ENCODE measurements at regions not wholly inside any gene's neighbourhood (a gene's known extent, or its start where the extent isn't known, plus 50 kb on each side); places are given as distances from the start of the nearest gene placed in this dataset.

DNA sequence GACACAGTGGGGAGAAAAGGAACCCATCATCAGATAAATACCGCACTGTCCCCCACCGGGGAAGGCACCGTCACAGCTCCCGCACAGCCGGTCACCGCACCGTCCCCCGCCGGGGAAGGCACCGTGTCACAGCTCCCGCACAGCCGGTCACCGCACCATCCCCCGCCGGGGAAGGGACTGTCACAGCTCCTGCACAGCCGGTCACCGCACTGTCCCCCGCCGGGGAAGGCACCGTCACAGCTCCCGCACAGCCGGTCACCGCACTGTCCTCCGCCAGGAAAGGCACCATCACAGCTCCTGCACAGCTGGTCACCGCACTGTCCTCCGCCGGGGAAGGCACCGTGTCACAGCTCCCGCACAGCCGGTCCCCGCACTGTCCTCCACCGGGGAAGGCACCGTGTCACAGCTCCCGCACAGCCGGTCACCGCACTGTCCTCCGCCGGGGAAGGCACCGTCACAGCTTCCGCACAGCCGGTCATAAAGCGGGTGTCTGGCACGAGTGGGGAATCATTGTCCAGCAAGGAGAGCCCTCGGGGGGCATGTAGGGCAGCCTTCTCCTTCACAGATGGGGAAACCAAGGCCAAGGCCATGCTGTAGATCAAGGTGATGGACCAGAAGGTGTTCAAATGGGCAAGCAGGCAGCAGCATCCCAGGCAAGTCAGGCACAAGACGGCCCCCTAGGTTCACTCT is 280.1 kb downstream of the NPHP4 start:
- DNase-seq: no peak

DNA sequence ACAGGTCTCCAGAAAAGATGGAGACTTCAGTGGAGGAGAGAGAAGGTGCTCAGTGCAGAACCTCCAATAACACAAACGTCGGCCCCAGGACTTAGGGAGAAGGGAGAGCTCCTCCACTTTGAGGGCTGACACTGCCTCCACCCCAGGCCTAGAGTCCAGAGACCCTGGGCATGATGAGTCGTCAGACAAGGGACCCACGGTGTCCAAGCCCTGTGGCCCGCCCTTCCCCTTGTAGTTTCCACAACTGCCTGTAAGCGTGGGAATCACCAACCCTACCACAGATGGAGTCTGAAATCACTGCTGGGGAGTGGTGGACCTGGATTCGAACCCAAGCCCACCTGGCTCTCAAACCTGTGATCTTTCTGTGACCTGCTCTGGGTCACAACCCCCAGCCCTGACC is 281.1 kb downstream of the NPHP4 start:
- DNase-seq: no peak

DNA sequence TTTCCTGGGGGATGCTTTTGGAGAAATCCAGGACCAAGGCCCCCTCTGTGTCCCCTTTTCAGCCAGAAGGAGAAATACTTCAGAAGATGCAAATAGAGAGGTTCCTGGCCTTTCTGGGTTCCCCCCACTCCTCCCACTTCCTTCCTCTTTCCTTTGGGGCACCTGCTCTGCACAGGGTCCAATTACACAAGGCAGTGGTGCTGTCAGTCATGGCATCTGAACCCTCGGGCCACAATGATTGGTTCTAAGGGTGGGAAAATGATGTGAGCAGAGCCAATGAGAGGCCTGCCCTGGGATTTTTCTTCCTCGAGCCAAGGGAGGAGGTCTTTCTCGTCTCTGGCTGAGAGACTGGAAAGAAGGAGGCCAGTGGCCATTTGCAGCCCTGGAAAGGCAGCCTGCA is 282.2 kb downstream of the NPHP4 start:
- no peak for DNase-seq

DNA sequence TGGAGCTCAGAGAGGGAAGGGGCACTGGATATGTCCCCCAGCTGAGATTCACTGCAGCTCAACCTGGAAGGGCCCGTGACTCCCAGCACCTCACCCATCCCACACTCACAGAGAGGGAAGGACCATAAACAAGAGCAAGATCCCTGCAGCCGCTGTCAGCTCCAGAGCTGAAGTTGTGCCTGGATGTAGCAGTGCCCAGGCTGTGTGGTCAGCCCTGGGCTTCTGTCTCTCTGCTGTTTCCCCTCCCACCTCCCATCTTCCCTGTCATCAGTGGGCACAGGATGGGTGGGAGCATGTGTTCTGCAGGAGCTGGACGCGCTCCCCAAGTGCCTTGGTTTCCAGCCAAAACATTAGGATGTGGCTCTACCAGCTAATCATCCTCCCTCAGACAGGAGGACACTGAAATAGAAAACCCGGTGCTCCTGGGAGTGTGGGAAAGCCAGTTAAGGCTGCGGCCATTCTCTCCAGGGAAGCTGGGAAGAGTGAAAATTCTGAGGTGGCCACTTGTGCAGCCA is 282.7 kb downstream of the NPHP4 start:
- no peak for DNase-seq

DNA sequence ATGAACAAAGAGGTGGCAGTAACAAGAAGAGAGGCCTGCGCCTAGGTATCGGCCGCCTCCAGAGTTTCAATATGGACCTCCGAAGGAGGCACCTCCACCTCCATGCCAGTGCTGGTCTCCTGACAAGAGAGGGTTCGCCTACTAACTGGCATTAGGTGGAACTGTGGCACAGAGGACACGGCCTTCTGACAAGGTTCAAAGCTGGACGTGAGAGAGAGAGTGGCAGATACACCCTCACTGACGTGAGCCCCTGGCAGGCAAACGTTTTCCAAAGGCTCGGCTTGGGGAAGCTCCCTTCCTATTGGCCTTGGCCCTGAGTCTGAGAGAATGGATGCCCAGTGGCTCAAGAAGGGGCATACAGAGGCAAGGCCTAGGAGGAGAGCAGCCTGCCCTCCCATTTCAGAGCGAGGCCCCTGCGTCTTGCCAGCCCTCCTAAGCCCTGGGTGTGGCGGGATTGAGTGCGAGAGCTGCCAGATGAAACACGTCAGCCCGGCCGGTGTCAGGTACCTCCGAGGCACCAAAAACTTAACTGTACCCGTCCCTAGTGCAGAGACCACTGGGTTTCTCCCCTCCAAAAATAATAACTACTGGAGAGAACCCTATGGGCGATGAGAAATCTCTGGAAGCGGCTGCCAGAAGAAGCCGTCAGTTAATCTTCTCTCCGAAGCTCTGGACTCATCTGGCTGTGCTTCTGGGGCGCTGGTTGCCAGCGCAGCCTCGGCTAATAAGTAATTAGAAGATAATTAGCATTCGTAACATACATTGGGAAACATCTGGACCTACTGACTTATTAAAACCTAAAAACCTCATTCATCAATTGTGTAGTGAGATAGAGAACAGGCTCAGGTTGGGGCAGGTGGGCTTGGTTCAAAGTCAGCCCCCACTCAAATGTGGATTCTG is 283.6 kb downstream of the NPHP4 start:
- no peak for DNase-seq

DNA sequence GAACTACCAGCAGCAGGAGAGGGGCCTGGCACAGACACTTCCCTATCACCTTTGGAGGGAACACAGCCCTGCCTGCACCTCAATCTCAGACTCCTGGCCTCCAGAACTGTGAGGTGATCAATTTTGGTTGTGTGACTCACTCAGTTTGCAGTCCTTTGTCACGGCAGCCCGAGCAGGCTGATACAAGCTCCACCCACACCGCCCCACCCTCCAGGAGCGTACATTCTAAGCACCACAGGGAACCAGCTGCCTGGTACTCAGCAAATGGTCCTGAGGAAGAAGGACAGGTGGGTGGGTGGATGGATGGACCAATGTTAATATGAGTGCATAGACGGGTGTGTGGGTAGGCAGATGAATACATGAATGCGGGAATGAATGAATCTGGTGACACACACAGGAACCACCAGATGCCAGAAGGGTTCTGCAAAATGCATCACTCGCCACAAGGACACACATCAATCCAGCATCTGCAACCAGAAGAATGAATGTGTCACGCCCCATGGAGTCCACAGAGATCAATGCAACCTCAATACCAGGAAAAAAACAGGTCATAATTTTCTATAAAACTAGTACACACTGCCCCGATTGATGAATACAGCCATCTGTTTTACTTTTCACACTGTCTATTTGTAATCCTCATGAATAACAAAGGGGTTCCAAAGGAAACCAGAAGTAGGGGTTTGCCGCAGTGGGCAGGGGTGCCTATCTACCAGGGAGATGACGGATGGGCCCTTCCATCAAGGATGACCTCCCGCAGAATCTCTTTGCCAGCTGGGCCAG is 284.5 kb downstream of the NPHP4 start:
- no peak for DNase-seq

DNA sequence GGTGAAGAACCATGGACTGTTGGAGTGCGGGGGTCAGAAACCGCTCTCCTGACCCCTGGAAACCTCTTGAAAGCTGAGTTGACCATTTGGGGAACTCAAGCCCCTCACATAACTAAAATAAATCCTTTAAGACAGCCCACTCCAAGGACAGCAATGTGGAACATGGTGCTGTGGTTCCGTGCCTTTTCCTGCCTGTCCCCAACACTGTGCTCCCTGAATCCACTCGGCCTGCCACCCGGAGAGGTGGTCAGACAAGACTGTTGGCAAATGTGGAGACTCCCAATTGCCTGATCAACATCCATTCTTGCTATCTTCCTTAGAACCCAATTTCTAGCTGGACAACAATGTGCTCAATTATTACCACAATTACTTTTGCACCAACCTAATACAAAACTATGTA is 286.0 kb downstream of the NPHP4 start:
- DNase-seq: no peak

DNA sequence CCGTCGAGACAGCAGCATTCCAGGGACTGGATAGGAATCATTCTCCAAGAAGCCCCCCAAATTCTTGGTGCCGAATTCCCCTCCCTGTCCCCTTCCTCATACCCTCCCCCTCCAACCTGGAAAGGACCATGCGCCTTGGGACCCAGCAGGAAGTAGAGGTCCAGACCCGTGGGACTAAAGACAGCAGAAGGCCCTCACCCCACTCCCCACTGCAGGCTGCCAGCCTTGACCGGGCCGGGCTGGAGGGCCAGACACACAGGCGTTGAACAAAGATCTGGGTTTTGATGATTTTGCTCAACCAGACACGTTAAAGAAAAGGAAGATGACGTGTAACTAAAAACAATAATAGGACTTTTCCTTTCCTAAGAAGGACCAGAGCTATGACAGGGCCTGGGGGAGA is 286.5 kb downstream of the NPHP4 start:
- DNase-seq: no peak

DNA sequence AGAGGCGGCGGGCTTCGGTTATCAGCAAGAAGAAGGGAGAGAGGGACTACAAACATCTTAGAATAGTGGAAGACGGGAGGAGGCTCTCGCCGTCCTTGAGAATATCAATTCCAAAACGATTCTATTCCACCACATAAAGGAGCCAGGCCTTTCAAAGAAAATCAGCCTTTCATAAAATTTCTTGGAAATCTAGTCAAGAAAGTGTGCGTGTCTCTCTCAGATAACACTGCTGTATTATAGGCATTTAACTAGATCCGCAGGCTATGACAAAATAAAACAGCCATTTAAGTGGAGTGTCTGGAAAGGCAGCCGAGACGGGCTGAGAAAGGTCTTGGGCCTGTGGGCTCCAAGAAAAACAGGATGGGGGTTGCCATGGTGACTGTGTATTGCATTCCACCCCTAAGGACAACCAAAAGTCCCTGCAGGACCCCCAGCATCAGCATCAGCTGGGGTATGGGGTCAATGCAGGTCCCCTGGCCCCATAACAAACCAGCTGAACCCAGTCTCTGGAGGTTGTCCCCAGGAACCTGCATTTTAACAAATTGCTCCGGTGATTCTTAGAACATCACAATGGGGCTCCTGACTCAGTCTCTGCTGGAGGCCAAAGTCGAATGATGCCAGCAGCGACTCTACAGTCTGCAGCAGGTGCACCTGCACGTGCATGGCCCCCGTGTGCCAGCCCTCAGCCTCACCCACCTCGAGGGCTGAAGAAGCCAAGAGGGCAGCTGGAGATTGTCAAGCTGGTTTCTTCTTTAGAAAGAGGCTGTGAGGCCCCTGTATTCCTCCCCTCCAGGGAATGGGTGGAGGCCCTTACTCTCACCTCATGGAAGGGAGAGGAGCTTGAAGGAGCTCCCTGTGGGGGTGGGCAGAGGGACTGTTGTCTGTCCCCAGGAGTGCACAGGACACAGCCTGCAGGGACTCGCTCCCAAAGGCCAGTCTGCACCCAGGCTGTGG is 287.4 kb downstream of the NPHP4 start:
- no peak for DNase-seq

DNA sequence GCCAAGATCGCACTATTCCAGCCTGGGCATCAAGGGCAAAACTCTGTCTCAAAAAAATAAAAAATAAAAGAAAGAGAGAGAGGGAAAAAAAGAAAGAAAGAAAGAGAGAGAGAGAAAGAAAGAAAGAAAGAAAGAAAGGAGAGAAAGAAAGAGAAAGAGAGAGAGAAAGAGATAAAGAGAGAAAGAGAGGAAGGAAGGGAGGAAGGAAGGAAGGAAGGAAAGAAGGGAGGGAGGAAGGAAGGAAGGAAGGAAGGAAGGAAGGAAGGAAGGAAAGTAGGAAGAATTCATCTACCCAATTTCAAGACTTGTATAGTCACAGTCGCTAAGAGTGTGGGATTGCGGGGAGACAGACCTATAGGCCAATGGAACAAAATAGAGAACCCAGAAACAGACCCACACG is 290.6 kb downstream of the NPHP4 start:
- no peak for DNase-seq

DNA sequence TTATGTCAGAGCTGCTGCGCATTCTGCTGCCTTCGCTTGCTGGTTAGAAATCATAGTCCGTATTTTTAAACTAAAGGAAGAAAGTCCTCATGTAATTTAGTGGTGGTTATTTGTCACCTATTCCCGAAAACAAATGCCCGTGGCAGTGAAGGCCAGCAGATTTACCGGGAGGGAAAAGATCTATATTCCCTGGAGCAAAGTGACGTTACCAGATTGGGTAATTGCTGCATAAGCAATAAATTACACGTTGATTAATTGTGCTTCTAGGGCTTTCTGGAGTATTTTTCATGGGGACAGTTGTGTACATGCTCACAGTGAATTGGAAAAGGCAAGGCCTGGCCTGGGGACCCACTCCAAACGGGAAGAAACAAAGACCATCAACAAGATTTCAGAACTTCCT is 298.7 kb downstream of the NPHP4 start:
- no peak for DNase-seq

DNA sequence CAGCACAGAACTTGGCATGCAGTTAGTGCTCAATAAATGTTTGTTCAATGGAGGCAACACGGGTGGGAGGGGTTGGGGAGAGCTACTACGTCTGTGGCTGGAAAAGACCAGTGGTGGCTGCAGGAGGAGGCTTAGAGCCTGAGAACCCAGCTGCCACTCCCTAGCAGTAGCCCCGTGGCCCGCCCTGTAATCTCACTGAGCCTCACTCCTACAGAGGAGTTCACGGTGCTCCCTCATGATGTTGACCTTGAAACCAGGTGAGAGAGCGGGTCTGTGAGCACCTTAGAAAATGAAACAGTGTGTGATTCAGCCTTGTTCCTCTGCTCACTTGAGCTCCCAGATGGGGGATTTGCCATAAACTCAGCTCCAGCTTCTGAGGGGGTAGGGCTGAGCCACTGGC is 299.6 kb downstream of the NPHP4 start:
- DNase-seq: no peak

DNA sequence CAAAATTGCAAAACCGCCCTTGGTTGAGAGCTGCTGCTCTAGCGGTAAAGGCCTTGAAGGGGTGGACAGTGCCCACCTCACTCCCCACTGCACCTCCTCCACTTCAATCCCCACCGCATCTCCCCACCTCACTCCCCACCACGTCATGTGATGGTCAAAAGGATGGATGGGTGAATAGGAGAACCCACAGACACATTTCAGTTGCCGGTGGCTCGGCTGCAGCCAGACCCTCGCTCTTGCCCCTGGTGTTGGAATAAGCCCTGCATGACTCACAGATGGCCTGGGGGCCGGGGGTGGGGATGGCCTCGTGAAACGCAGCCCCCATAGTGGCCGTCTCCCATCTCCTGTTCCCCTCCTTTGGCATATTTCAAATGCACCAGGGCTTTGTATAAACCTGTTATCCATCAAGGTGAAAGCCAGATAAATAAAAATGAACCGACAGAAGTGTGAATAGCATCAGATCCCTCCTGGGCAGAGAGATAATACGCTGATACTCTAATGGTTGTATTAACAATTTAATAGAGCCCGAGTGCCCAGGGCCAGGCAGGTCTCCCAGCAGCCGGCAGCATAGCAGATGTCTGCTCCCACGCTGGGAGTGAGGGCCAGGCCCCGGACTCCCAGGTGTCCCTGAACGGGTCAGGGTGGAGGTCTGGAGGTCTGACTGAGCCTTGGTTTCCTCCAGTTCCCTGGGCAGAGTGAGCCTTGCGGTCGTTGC is 300.3 kb downstream of the NPHP4 start:
- no peak for DNase-seq

DNA sequence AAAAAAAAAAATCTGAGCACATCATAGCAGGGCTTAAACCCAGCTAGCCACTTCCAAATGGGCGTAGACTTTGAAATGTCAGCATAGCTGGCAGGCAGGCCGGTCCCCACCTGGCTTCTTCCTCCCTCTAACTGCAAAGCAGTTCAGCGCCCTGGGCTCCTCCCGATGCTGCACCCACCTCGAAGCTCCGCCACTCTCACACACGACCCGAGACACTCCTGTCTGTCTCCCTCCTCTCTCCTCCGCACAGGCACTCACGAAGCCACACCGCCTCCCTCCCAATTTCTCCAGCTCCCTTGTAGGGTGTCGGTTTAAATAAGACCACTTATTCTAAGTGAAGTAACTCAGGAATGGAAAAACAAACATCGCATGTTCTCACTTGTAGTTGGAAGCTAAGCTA is 301.3 kb downstream of the NPHP4 start:
- no peak for DNase-seq

DNA sequence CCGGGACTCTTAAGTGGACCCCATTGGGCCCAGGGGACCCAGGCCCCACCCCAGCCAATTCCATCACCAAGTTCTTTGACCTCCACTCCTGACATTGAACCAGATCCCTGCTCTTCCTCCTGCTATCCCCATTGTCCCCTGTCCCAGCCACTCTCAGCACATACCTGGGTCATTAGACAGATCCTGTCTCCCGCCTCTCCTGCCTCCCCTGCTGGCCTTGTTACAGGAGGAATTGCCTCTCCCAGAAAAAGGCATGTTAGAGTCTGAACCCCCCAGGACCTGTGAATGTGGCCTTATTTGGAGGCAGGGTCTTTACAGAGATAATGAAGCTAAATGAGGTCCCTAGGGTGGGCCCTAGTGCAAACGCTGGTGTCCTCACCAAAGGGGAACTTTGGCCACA is 301.9 kb downstream of the NPHP4 start:
- no peak for DNase-seq

DNA sequence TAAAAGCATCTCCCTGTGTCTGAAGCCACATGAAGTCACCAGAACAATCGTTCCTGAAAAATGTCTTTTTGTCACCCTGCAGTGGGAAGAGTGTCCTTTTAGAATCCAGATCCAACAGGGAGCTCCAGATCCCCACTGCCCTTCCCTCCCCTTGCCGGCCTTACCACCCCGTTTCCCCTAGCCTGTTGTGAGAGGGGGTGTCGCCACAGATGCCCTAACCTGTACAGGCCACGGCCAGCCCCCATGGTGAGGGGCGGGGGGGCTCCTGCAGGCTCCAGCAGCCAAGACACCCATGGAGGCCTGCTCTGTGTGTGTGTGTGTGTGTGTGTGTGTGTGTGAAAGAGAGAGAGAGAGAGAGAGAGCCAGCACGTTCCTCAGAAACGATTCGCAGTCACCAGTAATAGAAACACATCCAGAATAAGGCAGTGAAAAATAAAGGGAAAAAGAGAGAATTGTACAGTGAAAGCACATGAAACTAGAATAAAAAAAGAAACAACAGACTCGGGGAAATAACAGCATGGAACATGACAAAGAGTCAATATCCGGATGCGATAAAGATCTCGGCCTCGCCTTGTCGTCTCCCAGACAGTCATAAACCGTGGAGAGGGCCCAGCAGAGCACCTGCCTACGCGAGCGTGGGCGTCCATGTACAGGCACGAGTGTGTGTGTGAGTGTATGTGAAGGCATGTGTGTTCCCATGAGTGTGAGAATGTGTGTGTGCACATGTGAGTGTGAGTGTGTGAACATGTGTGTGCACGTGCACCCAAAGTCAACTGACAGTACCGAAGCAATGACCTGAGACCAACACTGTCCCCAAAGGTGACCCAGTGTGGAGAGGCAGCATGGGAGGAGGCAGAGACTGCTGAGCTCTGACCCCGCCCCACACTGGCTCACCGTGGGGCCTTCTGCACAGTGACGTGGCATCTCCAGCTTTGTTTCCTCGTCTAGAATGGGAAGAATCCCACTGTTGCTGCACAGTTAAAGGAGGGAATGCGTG is 303.8 kb downstream of the NPHP4 start:
- no peak for DNase-seq

DNA sequence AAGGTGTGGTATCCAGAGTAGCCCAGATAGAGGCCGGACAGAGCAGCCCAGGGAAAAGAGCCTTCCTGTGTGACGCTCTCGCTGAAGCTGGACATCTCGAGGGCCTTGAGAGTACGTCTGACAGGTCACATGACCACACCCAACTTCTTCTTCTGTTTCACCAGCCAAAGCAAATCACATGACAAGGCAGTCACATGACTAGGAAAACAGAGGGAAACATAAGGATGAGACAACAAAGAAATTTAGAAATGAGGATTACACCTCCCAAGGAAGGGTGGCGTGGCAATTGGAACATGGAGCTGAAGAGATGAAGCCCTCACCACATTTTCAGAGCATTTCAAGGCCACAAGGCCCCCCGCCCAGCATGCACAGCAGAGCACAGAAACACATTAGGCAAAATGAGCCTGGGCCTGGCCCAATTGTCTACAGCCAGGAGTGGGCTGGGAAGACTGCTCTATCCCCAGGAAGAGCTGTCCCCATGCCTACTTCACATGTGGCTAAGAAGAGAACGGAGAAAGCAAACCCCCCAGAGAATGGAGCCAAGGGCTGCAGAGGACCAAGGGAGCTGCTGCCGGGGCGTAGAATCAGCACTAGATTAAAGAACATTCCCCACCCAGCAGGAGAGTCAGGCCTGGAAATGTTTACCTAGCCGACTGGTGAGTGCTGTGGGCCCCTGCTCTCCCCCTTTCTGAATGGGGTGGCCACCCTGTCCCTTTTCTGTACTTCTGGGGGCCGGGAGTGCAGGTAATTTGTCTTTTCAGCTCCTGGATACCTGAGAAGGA is 305.1 kb downstream of the NPHP4 start:
- DNase-seq: no peak

DNA sequence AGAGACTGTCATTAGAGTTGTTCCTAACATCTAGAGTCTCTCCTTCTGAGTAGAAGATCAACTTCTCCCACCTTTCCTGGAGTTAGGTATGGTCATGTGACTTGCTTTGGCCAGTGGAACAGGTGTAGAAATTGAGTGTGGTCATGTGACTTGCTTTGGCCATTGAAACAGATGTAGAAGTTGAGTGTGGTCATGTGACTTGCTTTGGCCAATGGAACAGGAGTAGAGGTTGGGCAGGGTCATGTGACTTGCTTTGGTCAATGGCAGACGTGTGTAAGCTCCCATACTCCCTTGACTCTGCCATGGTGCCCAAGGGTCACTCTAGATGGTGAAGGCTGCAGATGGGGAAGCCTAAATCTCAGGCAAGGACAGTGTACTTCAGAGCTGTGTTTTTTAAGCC is 306.0 kb downstream of the NPHP4 start:
- no peak for DNase-seq

DNA sequence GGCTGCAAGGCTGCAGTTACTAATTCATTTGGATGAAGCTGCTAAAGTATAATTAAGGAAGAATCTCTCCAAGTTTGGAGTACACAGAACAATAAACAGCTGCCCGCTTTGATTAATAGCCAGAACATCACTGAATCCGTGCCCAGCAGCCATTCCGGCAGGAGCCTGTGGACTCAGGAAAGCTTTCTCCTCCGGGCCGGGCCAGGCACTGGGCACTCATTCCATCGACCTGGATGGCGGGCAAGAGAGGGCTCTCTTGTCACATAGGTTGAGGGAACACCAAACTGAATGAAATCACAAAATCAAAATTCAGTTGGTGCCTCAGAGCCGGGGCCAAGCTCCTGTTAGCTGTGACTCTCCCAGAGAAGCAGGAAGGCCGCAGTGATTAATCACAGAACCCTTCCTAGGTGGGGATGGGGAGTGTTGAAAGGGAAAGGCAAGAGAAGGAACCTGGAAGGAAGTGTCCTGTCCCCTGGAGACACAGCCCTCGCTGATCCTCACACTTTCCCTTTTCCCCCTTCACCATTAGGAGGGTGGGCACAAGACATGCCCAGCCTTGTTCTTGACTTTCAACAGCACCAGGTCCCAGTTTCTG is 306.7 kb downstream of the NPHP4 start:
- no peak for DNase-seq
